HG02763 (cell line): ENCODE measurements at regions not wholly inside any gene's neighbourhood (a gene's known extent, or its start where the extent isn't known, plus 50 kb on each side); places are given as distances from the start of the nearest gene placed in this dataset.
"Not testable (repeated sequence)": the region's sequence is repeated elsewhere in the genome, so short reads cannot be mapped to it uniquely, and the experiment has no call there.

Source experiments
- ATAC-seq: cut with Tn5 transposase; IDR thresholded peaks from one replicate; pipeline ENCODE4 v1.9.1; 2021; ENCODE audit warnings: mild to moderate bottlenecking, moderate library complexity; ENCODE audit not compliant: unreplicated experiment

DNA sequence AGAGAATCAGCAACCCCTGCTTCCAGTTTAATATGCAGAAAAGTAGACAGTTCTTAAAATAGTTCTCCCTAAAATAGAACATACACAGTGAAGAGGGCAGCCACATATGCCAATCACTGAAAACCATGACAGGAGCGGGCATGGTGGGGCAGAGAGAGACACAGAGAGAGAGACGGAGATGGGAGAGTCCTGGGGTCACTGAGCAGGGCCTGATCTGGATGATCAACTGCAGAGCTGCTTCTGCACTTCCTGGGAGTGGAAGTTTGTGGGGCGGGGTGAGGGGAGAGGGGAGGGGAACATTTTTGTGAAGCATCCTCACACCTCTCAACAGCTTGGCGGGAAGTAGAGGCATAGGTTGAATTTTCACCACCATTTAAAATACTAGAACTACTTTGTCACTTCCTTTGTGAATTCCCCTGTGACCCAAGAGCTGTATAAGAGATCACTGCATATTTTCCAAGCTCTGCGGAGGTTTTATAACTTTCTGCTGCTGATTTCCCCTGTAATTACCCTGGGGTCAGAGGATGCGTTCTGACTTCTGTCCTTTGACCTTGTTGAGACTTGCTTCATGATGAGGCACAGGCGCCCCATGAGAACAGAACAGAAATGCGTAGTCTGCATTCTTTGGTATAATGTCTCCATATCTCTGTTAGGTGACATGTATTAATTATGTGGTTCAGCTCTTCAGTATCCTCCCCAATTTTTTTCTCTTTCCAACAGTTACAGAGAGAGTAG, 419.4 kb downstream of the BRD1 start:
- no peak for ATAC-seq

DNA sequence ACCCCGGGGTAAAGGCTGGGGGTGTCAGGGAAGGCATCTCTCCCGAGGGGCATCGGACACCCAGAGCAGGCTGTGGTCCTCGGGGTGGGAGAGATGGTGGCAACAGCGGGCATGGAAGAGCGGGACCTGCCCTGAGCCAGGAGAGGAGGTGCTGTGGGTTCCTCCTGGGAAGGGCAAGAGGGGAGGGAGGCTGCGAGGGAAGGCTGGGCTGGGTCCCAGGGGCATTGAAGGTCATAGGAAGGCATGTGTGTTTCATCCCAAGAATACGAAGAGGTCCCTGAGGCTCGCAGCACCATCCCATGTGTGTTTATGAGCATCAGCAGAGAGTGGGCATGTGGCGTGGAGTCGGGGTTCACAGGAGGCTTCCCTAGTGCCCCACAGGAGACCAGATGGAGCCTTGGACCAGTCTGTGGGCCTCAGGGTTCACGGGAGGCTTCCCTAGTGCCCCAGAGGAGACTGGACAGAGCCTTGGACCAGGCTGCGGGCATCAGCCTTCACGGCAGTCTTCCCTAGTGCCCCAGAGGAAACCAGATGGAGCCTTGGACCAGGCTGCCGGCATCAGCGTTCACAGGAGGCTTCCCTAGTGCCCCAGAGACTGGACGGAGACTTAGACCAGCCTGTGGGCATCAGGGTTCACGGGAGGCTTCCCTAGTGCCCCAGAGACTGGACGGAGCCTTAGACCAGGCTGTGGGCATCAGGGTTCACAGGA, 420.6 kb downstream of the BRD1 start:
- no peak for ATAC-seq

DNA sequence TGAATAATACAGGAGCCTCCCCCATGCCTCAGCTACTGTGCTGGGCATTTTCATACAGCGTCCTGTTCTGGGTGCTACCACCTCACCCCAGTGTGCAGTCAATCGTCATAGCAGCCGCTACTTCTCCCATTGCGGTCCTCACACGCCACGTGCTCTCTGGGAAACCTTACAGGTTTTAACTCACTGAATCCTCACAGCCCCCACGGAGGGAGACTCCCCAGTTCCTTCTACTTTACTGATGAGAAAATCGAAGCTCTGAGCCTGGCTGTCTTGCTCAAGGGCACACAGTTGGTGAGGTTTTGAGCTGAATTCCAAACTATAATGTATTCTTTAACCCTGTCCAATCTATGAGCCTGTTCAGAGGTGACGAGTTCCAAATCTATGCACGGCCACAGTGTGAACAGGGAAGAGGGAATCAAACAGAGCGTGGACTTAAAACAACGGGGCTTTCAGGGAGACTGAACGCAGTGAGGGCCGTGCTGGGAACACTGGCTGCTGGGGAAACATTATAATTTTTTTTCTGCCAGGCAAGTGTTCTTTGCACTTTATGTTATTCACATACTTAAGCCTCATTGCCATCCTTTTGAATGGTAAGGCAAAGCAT, 421.5 kb downstream of the BRD1 start:
- ATAC-seq, result no peak

DNA sequence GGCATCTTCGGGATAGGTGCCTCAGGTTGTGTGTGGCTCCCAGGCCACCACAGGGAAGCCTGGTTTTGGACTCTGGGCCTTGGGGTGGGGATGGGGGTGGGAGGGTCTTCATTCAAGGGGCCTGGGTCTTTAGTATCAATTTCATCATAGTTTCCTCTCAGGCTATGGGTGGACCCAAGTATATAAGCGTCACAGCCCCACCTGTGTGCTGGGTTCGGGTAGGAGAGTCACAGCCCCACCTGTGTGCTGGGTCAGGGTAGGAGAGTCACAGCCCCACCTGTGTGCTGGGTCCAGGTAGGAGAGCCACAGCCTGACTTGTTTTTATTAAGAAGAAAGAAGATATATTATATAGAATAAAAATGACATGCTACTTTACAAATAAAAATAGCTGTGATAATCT, 422.1 kb downstream of the BRD1 start:
- ATAC-seq, result no peak

DNA sequence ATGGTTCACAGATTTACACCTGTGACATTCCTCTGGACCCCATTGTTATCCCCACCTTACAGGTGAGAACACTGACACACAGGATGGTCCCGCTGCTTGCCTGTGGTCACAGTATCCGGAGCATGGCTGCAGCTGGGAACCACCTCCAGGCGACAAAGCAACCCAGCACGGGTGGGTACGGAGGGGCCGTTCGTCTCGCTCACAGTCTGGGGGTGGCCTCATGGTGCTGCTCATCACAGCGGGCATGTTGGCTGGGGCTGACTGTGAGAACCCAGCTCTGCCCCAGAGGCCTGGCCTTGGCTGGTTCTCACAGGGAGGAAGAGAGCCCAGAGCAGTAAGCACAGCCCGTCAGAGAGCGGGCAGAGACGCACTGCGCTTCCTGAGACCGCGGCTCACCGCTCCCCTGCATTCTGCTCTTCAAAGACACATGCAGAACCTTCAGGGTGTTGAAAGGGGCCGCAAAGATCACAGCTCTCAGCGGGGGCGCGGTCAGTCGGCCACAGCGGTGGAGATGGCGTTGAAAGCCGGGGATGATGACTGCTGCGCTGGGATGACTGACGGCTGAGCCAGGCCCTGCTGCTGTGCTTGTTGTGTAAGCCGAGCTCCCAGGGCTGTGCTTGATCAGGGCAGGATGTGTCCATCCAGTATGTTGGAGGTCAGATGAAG, 423.0 kb downstream of the BRD1 start:
- no peak for ATAC-seq

DNA sequence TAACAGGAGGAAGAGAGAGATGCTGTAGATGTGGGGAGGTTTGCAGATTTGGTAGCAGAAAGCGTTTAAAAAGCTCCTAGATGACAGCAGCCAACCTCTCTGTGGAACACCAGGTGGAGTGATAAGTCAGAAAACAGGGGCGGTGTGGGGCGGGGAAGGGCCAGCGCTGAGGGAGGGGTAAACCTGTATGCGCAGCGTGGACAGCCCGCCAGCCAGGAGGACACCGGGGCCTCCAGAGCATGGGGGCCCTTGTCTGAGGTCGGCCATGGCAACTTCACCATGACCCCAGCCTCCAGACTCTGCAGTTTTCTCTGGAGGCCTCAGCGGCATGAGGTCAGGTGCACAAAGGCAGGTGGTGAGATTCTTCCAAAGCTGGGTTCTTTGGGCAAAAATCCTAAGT, 423.7 kb downstream of the BRD1 start:
- no peak for ATAC-seq

DNA sequence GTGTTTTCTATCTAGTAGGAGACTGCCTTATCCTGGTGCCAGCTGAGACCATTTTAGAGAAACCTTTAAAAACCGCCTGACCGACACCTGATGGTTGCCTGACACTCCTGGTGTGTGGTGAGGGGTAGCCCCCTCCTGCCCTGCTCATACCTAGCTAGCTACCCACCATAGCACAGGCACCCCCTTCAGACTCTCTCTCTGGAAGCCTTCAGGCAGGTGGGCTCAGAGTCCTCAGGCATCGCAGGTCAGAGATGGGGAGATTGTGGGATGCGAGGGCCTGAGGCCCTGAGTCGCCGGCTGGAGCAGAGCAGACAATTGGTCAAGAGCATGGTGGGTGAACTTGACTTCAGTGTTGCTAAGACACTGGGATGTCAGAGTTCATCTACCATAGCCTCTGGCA, 424.6 kb downstream of the BRD1 start:
- no peak for ATAC-seq

DNA sequence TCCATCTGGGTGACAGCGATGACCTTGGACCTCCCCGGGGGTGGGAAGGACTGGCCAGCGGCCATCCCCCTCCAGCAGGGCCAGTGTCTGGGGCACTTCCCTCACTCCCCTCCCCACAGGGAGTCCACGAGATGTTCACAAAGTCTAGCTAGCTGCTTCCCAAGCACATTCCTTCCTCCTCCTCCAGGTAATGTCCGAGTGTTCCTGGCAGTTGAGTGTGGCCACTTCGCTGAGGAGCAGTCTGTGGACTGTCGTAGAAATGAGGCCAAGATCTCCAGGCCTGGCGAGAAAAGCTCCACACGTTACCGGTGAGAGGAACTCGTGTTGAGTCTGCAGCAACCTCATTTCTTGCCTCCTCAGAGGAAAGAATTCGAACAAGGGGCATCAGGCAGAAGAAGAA, 425.5 kb downstream of the BRD1 start:
- ATAC-seq, result no peak

DNA sequence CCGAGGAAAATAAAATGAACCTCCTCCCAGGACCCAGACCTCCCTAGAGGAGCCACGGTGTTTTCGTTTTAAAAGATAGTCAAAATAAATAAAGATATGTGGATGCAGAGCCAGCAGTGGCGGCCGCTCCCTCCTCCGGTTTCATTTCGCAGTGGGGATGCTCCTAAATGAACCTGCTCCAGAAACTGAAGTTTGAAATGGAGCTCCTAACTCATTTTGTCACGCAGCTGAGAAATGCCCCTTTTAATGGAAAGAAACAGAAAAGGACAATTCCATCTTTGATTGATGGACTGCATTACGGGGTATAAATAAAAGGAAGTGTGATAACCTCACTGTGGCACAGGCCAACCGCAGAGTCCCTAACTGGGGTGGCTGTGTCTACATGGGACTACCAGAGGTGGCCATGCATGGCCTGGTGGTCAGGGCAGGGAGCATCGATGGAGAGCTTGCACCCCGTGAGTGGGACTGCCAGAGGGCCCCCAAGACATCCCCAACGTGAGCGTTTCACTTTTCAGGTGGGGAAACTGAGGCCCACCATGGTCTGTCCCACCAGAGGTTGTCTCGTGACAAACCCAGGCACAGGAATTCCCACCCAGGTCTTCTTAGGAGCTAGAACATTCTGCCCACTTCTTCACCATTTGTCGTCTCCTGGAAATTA, 426.6 kb downstream of the BRD1 start:
- ATAC-seq, result no peak

DNA sequence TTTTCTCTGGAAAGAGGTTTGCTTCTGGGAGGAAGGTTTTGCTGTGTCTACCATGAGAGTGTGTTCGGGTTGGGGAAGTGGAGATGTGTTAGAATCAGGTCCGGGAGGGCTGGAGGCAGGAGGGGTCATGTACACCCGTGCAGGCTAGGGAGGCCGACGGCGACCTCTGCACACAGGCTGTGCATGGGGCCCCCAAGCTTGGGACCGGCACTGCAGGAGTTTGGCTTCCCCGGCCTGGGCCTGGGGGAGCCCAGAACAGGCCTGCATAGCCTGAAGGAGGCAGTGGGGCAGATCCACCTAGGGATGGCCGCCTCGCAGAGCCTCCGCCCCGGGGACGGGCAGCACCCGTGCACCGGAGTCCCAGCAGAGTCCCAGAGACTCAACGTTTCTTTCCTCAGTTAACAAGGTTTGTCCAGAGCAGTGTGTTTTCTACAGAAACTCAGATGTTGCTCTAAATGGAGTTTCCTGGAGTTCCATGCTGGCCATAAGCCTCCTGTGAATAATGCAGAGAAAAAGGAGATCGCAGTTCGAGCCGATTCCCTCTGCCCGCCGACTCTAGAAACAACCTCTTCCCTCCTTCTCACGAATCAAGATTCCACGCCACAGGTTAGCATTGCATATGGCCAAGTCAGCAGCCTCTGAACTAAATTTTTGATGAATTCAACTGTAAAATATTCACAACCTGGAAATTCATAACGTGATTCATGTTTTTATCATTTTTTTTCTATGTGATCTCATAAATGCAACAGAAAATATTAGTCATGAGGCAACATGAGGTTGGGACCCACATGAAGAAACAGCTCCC, 427.3 kb downstream of the BRD1 start:
- no peak for ATAC-seq

DNA sequence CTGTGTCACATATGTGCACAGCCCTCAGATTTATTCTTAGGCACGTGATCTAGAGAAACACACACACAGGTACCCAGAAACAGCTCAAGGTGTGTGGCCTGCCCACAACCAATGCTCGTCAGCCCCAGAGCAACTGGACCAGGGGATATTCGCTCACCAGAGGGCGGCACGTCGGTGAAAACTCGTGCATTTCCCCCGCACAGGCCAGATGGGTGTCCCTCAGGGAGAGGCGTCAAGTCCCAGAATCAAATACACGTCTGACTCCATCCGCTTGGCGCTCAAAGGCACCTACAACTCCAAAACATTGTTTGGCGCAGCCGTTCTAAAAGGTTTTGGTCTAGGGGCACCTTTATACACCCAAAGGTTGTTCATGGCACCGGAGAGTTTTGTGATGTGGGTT, 429.0 kb downstream of the BRD1 start:
- no peak for ATAC-seq

GRCh38 chr22:49398115-49398514, 429.6 kb downstream of the BRD1 start:
- ATAC-seq, result no peak

GRCh38 chr22:49396817-49397216, 430.9 kb downstream of the BRD1 start:
- ATAC-seq, result no peak

GRCh38 chr22:49395617-49396016, 432.1 kb downstream of the BRD1 start:
- no peak for ATAC-seq

DNA sequence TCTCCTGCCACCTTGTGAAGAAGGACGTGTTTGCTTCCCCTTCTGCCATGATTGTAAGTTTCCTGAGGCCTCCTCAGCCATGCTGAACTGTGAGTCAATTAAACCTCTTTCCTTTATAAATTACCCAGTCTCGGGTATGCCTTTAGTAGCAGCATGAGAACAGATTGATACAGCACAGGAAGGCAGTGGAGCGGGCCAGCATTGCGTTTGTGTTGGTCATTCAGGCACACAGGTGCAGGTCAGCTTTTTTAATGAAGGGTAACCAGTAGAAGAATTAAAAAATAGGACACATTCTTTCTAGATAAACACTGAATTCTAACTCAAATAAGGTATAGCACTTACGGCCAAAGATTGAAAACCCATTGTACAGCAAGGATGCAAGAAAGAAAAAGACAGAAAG, 432.6 kb downstream of the BRD1 start:
- not testable (repeated sequence) for ATAC-seq

GRCh38 chr22:49394116-49394785, 433.4 kb downstream of the BRD1 start:
- no peak for ATAC-seq

GRCh38 chr22:49393526-49393925, 434.1 kb downstream of the BRD1 start:
- no peak for ATAC-seq

- ATAC-seq, result no peak
These were observed 434.7 kb downstream of the BRD1 start for GRCh38 chr22:49392841-49393510.

GRCh38 chr22:49392247-49392646, 435.4 kb downstream of the BRD1 start:
- no peak for ATAC-seq
